Skeletal muscle tissue (tissue), 3 donors: ENCODE measurements at regions not wholly inside any gene's neighbourhood (a gene's known extent, or its start where the extent isn't known, plus 50 kb on each side); places are given as distances from the start of the nearest gene placed in this dataset.

Experiments
- H3K27ac ChIP-seq: one replicate; pipeline ENCODE4 v1.7.0; 2013; ENCODE audit warnings: mild to moderate bottlenecking, low read depth, low read length, inconsistent platforms
- H3K27me3 ChIP-seq, 3 donors: one replicate each; pipeline ENCODE4 v1.7.0; 2013; ENCODE audit warnings: low read length in 3 of 3; ENCODE audit not compliant: control insufficient read depth in 3 of 3, insufficient read depth in 3 of 3
- H3K36me3 ChIP-seq, 3 donors: one replicate each; pipeline ENCODE4 v1.7.0; 2013; ENCODE audit warnings: low read length in 3 of 3; ENCODE audit not compliant: control insufficient read depth in 3 of 3, insufficient read depth in 3 of 3
- H3K4me1 ChIP-seq, 3 donors: one replicate each; pipeline ENCODE4 v1.7.0; 2013; ENCODE audit warnings: low read length in 3 of 3, mild to moderate bottlenecking in 3 of 3; ENCODE audit not compliant: control insufficient read depth in 3 of 3, insufficient read depth in 3 of 3
- H3K4me3 ChIP-seq, 3 donors: one replicate each; pipeline ENCODE4 v1.7.0; 2013; ENCODE audit warnings: low read length in 3 of 3
- H3K9ac ChIP-seq, 3 donors: one replicate each; pipeline ENCODE4 v1.7.0; 2013; ENCODE audit warnings: low read length in 3 of 3, mild to moderate bottlenecking in 3 of 3, moderate library complexity in 2 of 3, low read depth in 1 of 3
- H3K9me3 ChIP-seq, 3 donors: one replicate each; pipeline ENCODE4 v1.7.0; 2013; ENCODE audit warnings: low read length in 3 of 3; ENCODE audit not compliant: control insufficient read depth in 3 of 3
- donor health status: Osteomylitis.

- Histone ChIP-seq H3K27ac (no peak overlapping the region), H3K36me3 (no peaks in the 10 kb centered on the region), H3K4me1 (no peaks in the 10 kb centered on the region), H3K4me3 (no peak overlapping the region), H3K9me3 (no peaks in the 10 kb centered on the region), H3K9ac (no peak overlapping the region), H3K27me3 (no peaks in the 10 kb centered on the region)
These were observed 176.5 kb upstream of the INHBA start for GRCh38 chr7:41879403-41879802.

DNA sequence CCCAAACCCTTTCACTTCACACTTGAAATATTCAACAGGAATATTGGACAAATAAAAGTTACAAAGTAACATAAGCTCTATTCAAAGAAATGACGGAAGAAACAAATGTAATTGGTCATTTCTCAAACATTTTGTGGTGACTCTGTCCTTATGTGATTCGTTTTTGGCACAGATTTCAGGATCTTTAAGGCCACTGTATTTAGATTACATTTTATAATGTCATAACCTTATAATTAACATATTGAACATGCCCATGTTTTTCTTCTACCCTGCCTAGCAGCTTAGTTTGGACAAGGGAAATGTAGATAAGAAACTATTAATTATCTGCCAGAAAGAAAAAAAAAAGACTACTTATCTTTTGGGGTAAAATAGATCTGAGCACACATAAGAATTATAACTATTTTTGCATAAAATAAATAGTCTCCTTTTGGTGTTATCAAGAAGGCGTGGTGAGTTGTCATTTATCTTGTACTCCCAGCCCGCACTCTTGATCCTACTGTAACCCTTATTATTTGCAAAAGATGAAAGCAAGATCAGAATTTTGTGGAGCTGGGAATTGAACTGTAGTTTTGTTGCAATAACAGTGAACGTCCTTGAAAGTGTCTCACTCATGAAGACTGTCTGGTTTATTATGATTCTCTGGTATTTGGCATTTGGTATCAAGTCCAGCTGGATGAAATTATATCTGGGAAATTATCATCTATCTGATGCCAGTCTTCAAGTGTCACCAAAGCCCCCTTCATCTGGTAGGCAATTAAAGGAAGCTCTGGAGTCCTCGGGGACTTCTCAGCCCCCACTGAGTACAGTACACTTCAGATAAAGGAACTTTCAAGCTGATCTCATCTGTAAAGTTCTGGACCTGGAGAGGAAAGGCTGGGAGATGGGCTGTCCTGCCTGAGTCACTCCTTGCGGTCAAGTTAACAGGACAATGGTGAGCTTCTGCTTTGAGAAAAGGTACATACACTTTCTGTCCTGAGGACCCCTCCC, 175.7 kb upstream of the INHBA start:
- Histone ChIP-seq H3K4me3 (no peak overlapping the region), H3K4me1 (no peaks in the 10 kb centered on the region), H3K9me3 (no peaks in the 10 kb centered on the region), H3K36me3 (no peaks in the 10 kb centered on the region), H3K27ac (no peak overlapping the region), H3K27me3 (no peaks in the 10 kb centered on the region), H3K9ac (no peak overlapping the region)

- H3K4me3 ChIP-seq, result no peak overlapping the region
- no peaks in the 10 kb centered on the region for H3K4me1 ChIP-seq
- H3K27ac ChIP-seq, result no peak overlapping the region
- no peaks in the 10 kb centered on the region for H3K36me3 ChIP-seq
- no peaks in the 10 kb centered on the region for H3K9me3 ChIP-seq
- H3K27me3 ChIP-seq, result no peaks in the 10 kb centered on the region
- no peak overlapping the region for H3K9ac ChIP-seq
These were observed 174.2 kb upstream of the INHBA start for GRCh38 chr7:41877118-41877517.

GRCh38 chr7:41875513-41875912, 172.6 kb upstream of the INHBA start:
- H3K4me1 ChIP-seq, result no peaks in the 10 kb centered on the region
- H3K27me3 ChIP-seq, result no peaks in the 10 kb centered on the region
- no peaks in the 10 kb centered on the region for H3K36me3 ChIP-seq
- no peak overlapping the region for H3K9ac ChIP-seq
- H3K9me3 ChIP-seq, result no peaks in the 10 kb centered on the region
- no peak overlapping the region for H3K27ac ChIP-seq
- H3K4me3 ChIP-seq, result no peak overlapping the region

- Histone ChIP-seq H3K27me3 (no peaks in the 10 kb centered on the region), H3K27ac (no peak overlapping the region), H3K4me3 (no peak overlapping the region), H3K9ac (no peak overlapping the region), H3K36me3 (no peaks in the 10 kb centered on the region), H3K4me1 (no peaks in the 10 kb centered on the region), H3K9me3 (no peaks in the 10 kb centered on the region)
These were observed 171.4 kb upstream of the INHBA start for GRCh38 chr7:41874201-41874785.

- Histone ChIP-seq H3K9me3 (no peaks in the 10 kb centered on the region), H3K9ac (no peak overlapping the region), H3K27ac (no peak overlapping the region), H3K4me3 (no peak overlapping the region), H3K27me3 (no peaks in the 10 kb centered on the region), H3K36me3 (no peaks in the 10 kb centered on the region), H3K4me1 (no peaks in the 10 kb centered on the region)
These were observed 170.9 kb upstream of the INHBA start for GRCh38 chr7:41873741-41874140.

GRCh38 chr7:41872966-41873365, 170.1 kb upstream of the INHBA start:
- no peak overlapping the region for H3K9ac ChIP-seq
- H3K4me3 ChIP-seq, result no peak overlapping the region
- H3K36me3 ChIP-seq, result no peaks in the 10 kb centered on the region
- H3K27me3 ChIP-seq, result no peaks in the 10 kb centered on the region
- no peaks in the 10 kb centered on the region for H3K9me3 ChIP-seq
- H3K27ac ChIP-seq, result no peak overlapping the region
- no peaks in the 10 kb centered on the region for H3K4me1 ChIP-seq

- H3K27ac ChIP-seq, result no peak overlapping the region
- H3K9ac ChIP-seq, result no peak overlapping the region
- H3K27me3 ChIP-seq, result no peaks in the 10 kb centered on the region
- H3K4me3 ChIP-seq, result no peak overlapping the region
- no peaks in the 10 kb centered on the region for H3K36me3 ChIP-seq
- H3K9me3 ChIP-seq, result peaks cover 0 to under 1% (median 0%) of the 10 kb centered on the region in 3 donors
- H3K4me1 ChIP-seq, result no peaks in the 10 kb centered on the region
These were observed 167.7 kb upstream of the INHBA start for GRCh38 chr7:41870461-41871138.

DNA sequence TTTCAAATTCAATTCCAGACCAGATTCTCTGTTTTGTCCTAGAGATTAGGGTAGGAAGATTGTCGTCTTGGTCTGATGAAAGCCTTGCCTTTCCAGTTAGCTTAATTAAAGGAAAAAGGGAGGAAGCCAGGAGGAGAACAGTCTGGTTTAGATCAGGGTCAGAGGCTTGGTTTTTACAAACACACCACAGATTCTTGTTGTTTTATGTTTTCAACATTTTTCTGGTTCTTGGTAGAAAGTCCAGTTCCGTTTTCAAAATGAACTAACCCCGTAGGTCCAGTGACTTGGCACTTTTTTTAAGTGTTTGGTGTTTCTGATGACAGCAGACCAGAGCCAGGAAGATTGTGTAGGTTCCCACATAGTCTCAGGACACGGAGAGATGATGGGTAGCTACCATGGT, 167.1 kb upstream of the INHBA start:
- no peaks in the 10 kb centered on the region for H3K4me1 ChIP-seq
- no peaks in the 10 kb centered on the region for H3K27me3 ChIP-seq
- no peaks in the 10 kb centered on the region for H3K36me3 ChIP-seq
- H3K4me3 ChIP-seq, result no peak overlapping the region
- no peak overlapping the region for H3K9ac ChIP-seq
- H3K27ac ChIP-seq, result no peak overlapping the region
- peaks cover 0 to 3% (median 0%) of the 10 kb centered on the region in 3 donors for H3K9me3 ChIP-seq

- Histone ChIP-seq H3K4me1 (no peaks in the 10 kb centered on the region), H3K9ac (no peak overlapping the region), H3K36me3 (no peaks in the 10 kb centered on the region), H3K27ac (no peak overlapping the region), H3K27me3 (no peaks in the 10 kb centered on the region), H3K4me3 (no peak overlapping the region), H3K9me3 (peaks cover 0 to 3% (median 0%) of the 10 kb centered on the region in 3 donors)
These were observed 166.7 kb upstream of the INHBA start for GRCh38 chr7:41869596-41869995.
